ENCODE measurements at regions not wholly inside any gene's neighbourhood (a gene's known extent, or its start where the extent isn't known, plus 50 kb on each side); places are given as distances from the start of the nearest gene placed in this dataset.
"Not testable (repeated sequence)": the region's sequence is repeated elsewhere in the genome, so short reads cannot be mapped to it uniquely, and the experiment has no call there.

DNA sequence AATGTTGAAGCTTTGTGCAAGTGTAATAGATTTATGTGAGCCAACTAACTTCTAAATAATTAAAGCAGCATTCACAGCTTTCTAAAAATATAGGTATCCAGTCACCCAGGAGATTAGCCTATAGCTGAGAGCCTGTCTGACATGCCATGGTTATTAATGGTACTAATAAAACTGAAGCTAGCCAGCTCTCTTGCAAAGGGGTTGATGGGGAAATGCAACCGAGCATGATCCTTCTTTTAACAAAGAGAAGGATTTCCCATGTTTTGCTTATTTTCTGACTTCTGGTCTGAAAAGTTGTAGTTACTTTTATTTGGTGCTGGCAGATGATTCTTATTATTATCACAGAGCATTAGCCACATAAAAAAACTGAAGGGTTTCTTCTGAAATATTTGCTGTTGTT is 488.7 kb upstream of the CYLC2 start:
- Histone ChIP-seq H3K9me3 (ENCODE audit: severe bottlenecking) (no peaks in the 10 kb centered on the region), H3K27me3 (ENCODE audit: insufficient read depth, low read depth, severe bottlenecking) (no peaks in the 10 kb centered on the region), H3K4me3 (ENCODE audit: low read depth, low read length) (no peak overlapping the region), H3K36me3 (no peaks in the 10 kb centered on the region), H3K27ac (no peak overlapping the region)
- no peak for DNase-seq
- TF ChIP-seq, protein P1, sequence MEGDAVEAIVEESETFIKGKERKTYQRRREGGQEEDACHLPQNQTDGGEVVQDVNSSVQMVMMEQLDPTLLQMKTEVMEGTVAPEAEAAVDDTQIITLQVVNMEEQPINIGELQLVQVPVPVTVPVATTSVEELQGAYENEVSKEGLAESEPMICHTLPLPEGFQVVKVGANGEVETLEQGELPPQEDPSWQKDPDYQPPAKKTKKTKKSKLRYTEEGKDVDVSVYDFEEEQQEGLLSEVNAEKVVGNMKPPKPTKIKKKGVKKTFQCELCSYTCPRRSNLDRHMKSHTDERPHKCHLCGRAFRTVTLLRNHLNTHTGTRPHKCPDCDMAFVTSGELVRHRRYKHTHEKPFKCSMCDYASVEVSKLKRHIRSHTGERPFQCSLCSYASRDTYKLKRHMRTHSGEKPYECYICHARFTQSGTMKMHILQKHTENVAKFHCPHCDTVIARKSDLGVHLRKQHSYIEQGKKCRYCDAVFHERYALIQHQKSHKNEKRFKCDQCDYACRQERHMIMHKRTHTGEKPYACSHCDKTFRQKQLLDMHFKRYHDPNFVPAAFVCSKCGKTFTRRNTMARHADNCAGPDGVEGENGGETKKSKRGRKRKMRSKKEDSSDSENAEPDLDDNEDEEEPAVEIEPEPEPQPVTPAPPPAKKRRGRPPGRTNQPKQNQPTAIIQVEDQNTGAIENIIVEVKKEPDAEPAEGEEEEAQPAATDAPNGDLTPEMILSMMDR (IDR thresholded peaks at IDR 0.05; ENCODE audit: low read depth, low read length) = no peak

DNA sequence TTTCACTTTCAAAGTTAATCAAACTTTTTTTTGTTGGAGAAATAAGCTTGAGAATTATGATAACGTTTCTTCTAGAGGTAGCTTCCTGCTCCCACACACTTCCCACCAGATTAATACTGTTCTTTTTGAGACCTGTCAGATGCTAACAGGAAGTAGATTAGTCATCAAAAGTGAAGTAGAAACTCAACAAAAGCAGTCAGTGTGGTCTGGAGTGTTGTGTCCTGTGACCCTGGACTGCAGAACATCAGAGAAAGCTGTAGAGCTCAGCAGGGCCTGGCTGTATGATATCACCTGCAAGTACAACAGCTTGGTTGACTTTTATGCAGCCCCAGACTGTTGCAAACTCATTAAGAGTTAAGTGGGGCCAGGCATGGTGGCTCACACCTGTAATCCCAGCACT is 495.7 kb upstream of the CYLC2 start:
- no peak overlapping the region for H3K27ac ChIP-seq
- H3K36me3 ChIP-seq = no peaks in the 10 kb centered on the region
- H3K9me3 ChIP-seq (ENCODE audit: severe bottlenecking) = no peaks in the 10 kb centered on the region
- no peak overlapping the region for H3K4me3 ChIP-seq (ENCODE audit: low read depth, low read length)
- no peak for DNase-seq
- TF ChIP-seq, protein P1 (IDR thresholded peaks at IDR 0.05; ENCODE audit: low read depth, low read length) = no peak
- H3K27me3 ChIP-seq (ENCODE audit: insufficient read depth, low read depth, severe bottlenecking) = no peaks in the 10 kb centered on the region

DNA sequence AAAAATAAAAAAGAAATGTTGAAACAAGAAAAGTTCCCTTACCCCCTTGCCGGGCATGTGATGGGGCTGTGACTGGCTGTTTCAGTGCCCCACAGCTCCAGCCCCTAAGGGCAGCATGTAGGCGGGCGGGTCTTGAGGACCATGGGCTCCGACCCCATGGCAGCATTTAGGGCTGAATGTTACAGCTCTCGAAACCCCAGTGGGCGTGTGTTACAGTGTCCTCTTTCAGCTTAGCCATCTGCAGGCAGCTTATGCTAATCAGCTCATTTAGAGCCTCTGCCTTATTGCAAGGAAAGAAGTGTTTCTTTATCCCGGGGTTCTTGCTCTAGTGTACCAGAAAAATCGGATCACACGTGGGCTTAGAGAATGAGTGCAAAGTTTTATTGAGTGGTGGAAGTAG is 497.4 kb upstream of the CYLC2 start:
- Histone ChIP-seq H3K36me3 (no peaks in the 10 kb centered on the region), H3K27ac (no peak overlapping the region), H3K9me3 (ENCODE audit: severe bottlenecking) (no peaks in the 10 kb centered on the region), H3K27me3 (ENCODE audit: insufficient read depth, low read depth, severe bottlenecking) (no peaks in the 10 kb centered on the region), H3K4me3 (ENCODE audit: low read depth, low read length) (no peak overlapping the region)
- DNase-seq = peak; percentile 59
- TF ChIP-seq, protein P1 (IDR thresholded peaks at IDR 0.05; ENCODE audit: low read depth, low read length) = no peak

DNA sequence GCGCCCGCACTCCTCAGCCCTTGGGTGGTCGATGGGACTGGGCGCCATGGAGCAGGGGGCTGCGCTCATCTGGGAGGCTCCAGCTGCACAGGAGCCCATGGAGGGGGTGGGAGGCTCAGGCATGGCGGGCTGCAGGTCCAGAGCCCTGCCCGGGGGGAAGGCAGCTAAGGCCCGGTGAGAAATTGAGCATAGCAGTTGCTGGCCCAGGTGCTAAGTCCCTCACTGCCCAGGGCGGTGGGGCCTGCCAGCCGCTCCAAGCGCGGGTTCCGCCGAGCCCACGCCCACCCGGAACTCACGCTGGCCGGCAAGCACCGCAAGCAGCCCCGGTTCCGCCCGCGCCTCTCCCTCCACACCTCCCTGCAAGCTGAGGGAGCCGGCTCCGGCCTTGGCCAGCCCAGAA is 508.2 kb upstream of the CYLC2 start:
- H3K4me3 ChIP-seq (ENCODE audit: low read depth, low read length); H3K27ac ChIP-seq; H3K36me3 ChIP-seq; DNase-seq; H3K27me3 ChIP-seq (ENCODE audit: insufficient read depth, low read depth, severe bottlenecking); H3K9me3 ChIP-seq (ENCODE audit: severe bottlenecking): not testable (repeated sequence)

DNA sequence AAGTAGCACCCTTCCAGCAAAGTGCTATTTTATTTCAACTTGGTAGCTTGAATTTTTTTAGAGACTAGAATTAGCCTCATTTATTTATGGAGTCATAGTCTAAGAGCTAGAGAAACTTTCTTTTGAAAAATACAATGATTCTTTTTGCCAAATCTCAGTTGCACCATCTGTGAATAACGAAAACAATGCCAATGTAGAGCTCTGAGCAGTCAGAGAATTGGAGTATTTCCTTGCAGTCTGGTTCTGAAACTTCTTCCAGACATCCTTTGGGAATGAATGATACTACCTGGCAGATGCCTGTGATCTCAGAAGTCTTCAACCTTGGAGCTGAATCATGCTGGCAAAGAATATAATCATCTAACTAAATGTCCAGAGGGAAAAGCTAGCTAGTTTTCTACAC is 511.5 kb upstream of the CYLC2 start:
- Histone ChIP-seq H3K27me3 (ENCODE audit: insufficient read depth, low read depth, severe bottlenecking) (no peaks in the 10 kb centered on the region), H3K27ac (no peak overlapping the region), H3K36me3 (no peaks in the 10 kb centered on the region), H3K9me3 (ENCODE audit: severe bottlenecking) (no peaks in the 10 kb centered on the region), H3K4me3 (ENCODE audit: low read depth, low read length) (no peak overlapping the region)
- TF ChIP-seq, protein P1 (IDR thresholded peaks at IDR 0.05; ENCODE audit: low read depth, low read length) = no peak
- DNase-seq = no peak

DNA sequence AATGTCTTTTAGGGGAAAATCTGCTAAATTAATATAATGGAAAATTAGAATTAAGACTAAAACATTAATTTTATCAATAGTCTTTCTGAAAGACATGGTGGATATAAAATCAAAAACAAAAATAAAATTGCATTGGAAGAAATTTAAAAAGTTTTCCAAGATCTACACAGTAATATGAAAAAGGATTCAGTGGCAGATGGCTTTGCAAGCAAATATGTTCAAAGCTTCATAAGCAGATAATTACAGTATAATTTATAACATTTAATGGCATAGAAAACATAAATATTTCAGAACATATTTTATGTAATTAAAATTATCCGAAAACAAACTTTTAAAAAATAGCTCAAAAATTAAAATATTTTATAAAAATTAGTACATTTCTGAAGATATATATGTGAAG is 512.4 kb upstream of the CYLC2 start:
- no peaks in the 10 kb centered on the region for H3K27me3 ChIP-seq (ENCODE audit: insufficient read depth, low read depth, severe bottlenecking)
- no peak overlapping the region for H3K27ac ChIP-seq
- DNase-seq = no peak
- TF ChIP-seq, protein P1 (IDR thresholded peaks at IDR 0.05; ENCODE audit: low read depth, low read length) = no peak
- H3K9me3 ChIP-seq (ENCODE audit: severe bottlenecking) = no peaks in the 10 kb centered on the region
- H3K36me3 ChIP-seq = no peaks in the 10 kb centered on the region
- H3K4me3 ChIP-seq (ENCODE audit: low read depth, low read length) = no peak overlapping the region

Measured in WERI-Rb-1 (cell line).